K562 (cell line): ENCODE measurements at regions not wholly inside any gene's neighbourhood (a gene's known extent, or its start where the extent isn't known, plus 50 kb on each side); places are given as distances from the start of the nearest gene placed in this dataset.

Experiments used
- ATAC-seq: fragments of 200-7000 bp; cut with Tn5 transposase; 3 replicates; pipeline ENCODE4 v1.9.1; 2020; ENCODE audit warnings: moderate library complexity
- BruUV-seq: library from RNA; stranded (reverse); fragments of 400-500 nt; replicated peaks from 2 replicates; lab custom pipeline; 2021; lab: Mats Ljungman, UMichigan
- CTCF ChIA-PET: fragments of 300-600 bp; formaldehyde crosslinking; extraction: SDS; loops from one replicate; lab custom pipeline; 2021; ENCODE audit warnings: low intra/inter-chr PET ratio; lab: Yijun Ruan, JAX
- POLR2A ChIA-PET: fragments of 300-600, 350-650 bp; sonication (Branson Sonifier 250); formaldehyde crosslinking; extraction: SDS; loops from one replicate; lab custom pipeline; 2021; ENCODE audit warnings: antibody characterized with exemption, inconsistent platforms; lab: Yijun Ruan, JAX
- DNase-seq, 4 experiments: peaks; one replicate each; pipeline versions ENCODE4 v3.0.0 to v3.0.0-alpha.2; 2011 to 2018; ENCODE audit warnings: low spot score in 3 of 4, mixed read lengths in 3 of 4; ENCODE audit errors: extremely low read depth in 1 of 4
- FAIRE-seq: peaks from 2 replicates; lab custom pipeline; 2011; peaks lifted over from hg19 to GRCh38; lab: Jason Lieb, UNC
- H2AFZ ChIP-seq: 2 replicates; pipeline ENCODE4 v1.6.0; 2011; ENCODE audit warnings: low read depth, low read length, control low read depth, inconsistent platforms
- H3K27ac ChIP-seq: fragments of 200-600 bp; 3 replicates; pipeline ENCODE4 v1.8.0; 2011; ENCODE audit warnings: low read depth, mild to moderate bottlenecking, control low read depth, inconsistent platforms, low read length, moderate library complexity, mixed read lengths; ENCODE audit errors: extremely low read depth
- H3K27me3 ChIP-seq, 2 experiments: fragments of 300-600 bp in 1 of 2; 2 replicates in 1 of 2; 3 replicates in 1 of 2; pipeline versions ENCODE4 v1.6.0 to v1.8.0; 2011; ENCODE audit warnings: inconsistent platforms in 2 of 2, low read length in 2 of 2, mild to moderate bottlenecking in 1 of 2, mixed read lengths in 1 of 2, moderate library complexity in 1 of 2; ENCODE audit not compliant: control insufficient read depth in 2 of 2, insufficient read depth in 2 of 2
- H3K36me3 ChIP-seq: fragments of 300-600 bp; 3 replicates; pipeline ENCODE4 v1.8.0; 2011; ENCODE audit warnings: mild to moderate bottlenecking, low read length, inconsistent platforms; ENCODE audit not compliant: control insufficient read depth, insufficient read depth
- H3K4me1 ChIP-seq, 2 experiments: fragments of 200-600 bp in 1 of 2; replicated peaks in 1 of 2; 2 replicates in 1 of 2; 3 replicates in 1 of 2; pipeline versions ENCODE4 v1.5.1 to v1.8.0; 2011; ENCODE audit warnings: inconsistent platforms in 2 of 2, low read length in 2 of 2, mild to moderate bottlenecking in 1 of 2, mixed read lengths in 1 of 2, moderate library complexity in 1 of 2; ENCODE audit not compliant: control insufficient read depth in 2 of 2, insufficient read depth in 2 of 2
- H3K4me2 ChIP-seq: 2 replicates; pipeline ENCODE4 v1.6.1; 2011; ENCODE audit warnings: low read length, control low read depth, inconsistent platforms, mixed read lengths; ENCODE audit not compliant: insufficient read depth
- H3K4me3 ChIP-seq: fragments of 200-600 bp; sonication (generic), shearing (Covaris generic); 2 replicates; pipeline ENCODE4 v1.5.1; 2016; ENCODE audit warnings: control low read depth, inconsistent platforms
- H3K79me2 ChIP-seq: fragments of 200-600 bp; 3 replicates; pipeline ENCODE4 v1.8.0; 2011; ENCODE audit warnings: low read length, inconsistent platforms; ENCODE audit not compliant: control insufficient read depth, insufficient read depth
- H3K9ac ChIP-seq, 2 experiments: 2 replicates each; pipeline versions ENCODE4 v1.6.0 to v1.6.1; 2011; ENCODE audit warnings: low read depth in 2 of 2, low read length in 2 of 2, control low read depth in 1 of 2, inconsistent platforms in 1 of 2, mild to moderate bottlenecking in 1 of 2, mixed read lengths in 1 of 2; ENCODE audit not compliant: insufficient read depth in 1 of 2
- H3K9me1 ChIP-seq: one replicate; pipeline ENCODE4 v1.6.0; 2011; ENCODE audit warnings: inconsistent platforms, mild to moderate bottlenecking, low read length, moderate library complexity; ENCODE audit not compliant: control insufficient read depth, insufficient read depth
- H3K9me3 ChIP-seq: replicated peaks from 2 replicates; pipeline ENCODE4 v1.5.1; 2011; ENCODE audit warnings: low read depth, low read length, inconsistent platforms; ENCODE audit not compliant: control insufficient read depth, insufficient read depth
- H4K20me1 ChIP-seq: replicated peaks from 2 replicates; pipeline ENCODE4 v1.6.1; 2011; ENCODE audit warnings: low read length, inconsistent platforms, mixed read lengths; ENCODE audit not compliant: control insufficient read depth, insufficient read depth
- BRF2 ChIP-seq: IDR thresholded peaks from 3 replicates; pipeline ENCODE4 v1.6.1; 2011; ENCODE audit warnings: borderline replicate concordance, mild to moderate bottlenecking; ENCODE audit not compliant: insufficient read length, insufficient read depth
- CBFB ChIP-seq: sonication (generic); formaldehyde crosslinking; IDR thresholded peaks from 2 replicates; pipeline ENCODE4 v1.4.0; 2020; ENCODE audit warnings: mild to moderate bottlenecking, missing genetic modification reagents
- CSDE1 ChIP-seq, 2 experiments: fragments of 450-650 bp; IDR thresholded peaks; 2 replicates each; pipeline ENCODE4 v1.6.1; 2016; ENCODE audit warnings: mild to moderate bottlenecking in 1 of 2
- CTBP1 ChIP-seq: fragments of 450-650 bp; IDR thresholded peaks from 2 replicates; pipeline ENCODE4 v1.6.1; 2016; ENCODE audit warnings: borderline replicate concordance
- LCOR ChIP-seq: sonication (generic); formaldehyde crosslinking; IDR thresholded peaks from 2 replicates; pipeline ENCODE4 v1.8.0; 2022; ENCODE audit warnings: mild to moderate bottlenecking, missing genetic modification reagents
- NFIC ChIP-seq: fragments of 450-650 bp; IDR thresholded peaks from 2 replicates; pipeline ENCODE4 v1.6.1; 2017; ENCODE audit warnings: mild to moderate bottlenecking, inconsistent platforms
- RFX5 ChIP-seq: IDR thresholded peaks from 2 replicates; pipeline ENCODE4 v1.6.1; 2011; ENCODE audit warnings: low read depth, mild to moderate bottlenecking, improper control_type of control experiment, low read length
- SNRNP70 ChIP-seq: fragments of 200-400 bp; formaldehyde crosslinking; optimal IDR thresholded peaks from 2 replicates; pipeline ENCODE3; 2017; ENCODE audit warnings: low read depth, low read length
- STAG1 ChIP-seq: sonication (generic); formaldehyde crosslinking; IDR thresholded peaks from 2 replicates; pipeline ENCODE4 v1.5.0; 2020; ENCODE audit warnings: missing genetic modification reagents, borderline replicate concordance
- ZNF436 ChIP-seq: fragments of 250-450, 450-650 bp; sonication (Bioruptor Pico); formaldehyde crosslinking; IDR thresholded peaks from 2 replicates; pipeline ENCODE4 v1.7.0; 2020; ENCODE audit warnings: mild to moderate bottlenecking
- WGBS: fragments of 100-300 bp; shearing (Covaris generic); methylation state at CpG from one replicate; pipeline ENCODE4 v1.1.6; 2016; ENCODE audit warnings: low coverage, mixed read lengths; ENCODE audit not compliant: insufficient coverage; ENCODE audit errors: missing lambda C conversion rate; 5-methylcytosine and 5-hydroxymethylcytosine counted together
- in situ Hi-C: fragments of 300-500 bp; cut with MboI; formaldehyde crosslinking; loops from 4 replicates; pipeline ENCODE4 v1.15.0; 2018; ENCODE audit warnings: inconsistent platforms, mixed read lengths
- intact Hi-C: fragments of 100-400 bp; cut with micrococcal nuclease; formaldehyde crosslinking; loops from 2 replicates; pipeline ENCODE4 v1.14.2; 2022

GRCh38 chr10:94059178-94059883 lies 65.6 kb downstream of the PLCE1 start:
- ATAC-seq (no peak), FAIRE-seq (no peak)
- no peak overlapping the region for H3K9ac ChIP-seq

GRCh38 chr10:94061026-94061425 lies 67.3 kb downstream of the PLCE1 start:
- H3K27ac ChIP-seq, result no peak overlapping the region
- no peak overlapping the region for H3K4me2 ChIP-seq
- H3K4me3 ChIP-seq, result no peak overlapping the region
- no peaks in the 10 kb centered on the region for H4K20me1 ChIP-seq
- FAIRE-seq, result no peak
- 0% methylated on average over 2 of the region's 2 CpGs for WGBS
- no peak for ATAC-seq
- in situ Hi-C loops, result no loop called here
- H3K9ac ChIP-seq, result no peak overlapping the region
- CTCF ChIA-PET, result no interaction called here
- no peaks in the 10 kb centered on the region for H3K79me2 ChIP-seq
- H3K4me1 ChIP-seq, result no peaks in the 10 kb centered on the region
- no peak overlapping the region for H2AFZ ChIP-seq
- BruUV-seq, result no TSS peak
- no peaks in the 10 kb centered on the region for H3K9me1 ChIP-seq
- POLR2A ChIA-PET, result interaction anchor here (0.6 kb wide), 1 partner anchor 70 kb away, joined by 3 read pairs; no protein-coding TSS in a partner anchor
- no peak for DNase-seq
- H3K9me3 ChIP-seq, result no peaks in the 10 kb centered on the region
- no peak for TF ChIP-seq NFIC
- no peak for TF ChIP-seq LCOR (CRISPR knock-in tag)
- TF ChIP-seq SNRNP70, result no peak
- TF ChIP-seq CSDE1 (IDR thresholded peaks at IDR 0.05), result no peak
- TF ChIP-seq BRF2, result no peak
- no peak for TF ChIP-seq STAG1 (CRISPR knock-in tag)
- TF ChIP-seq RFX5, result no peak
- no peak for TF ChIP-seq ZNF436 (CRISPR knock-in tag)
- TF ChIP-seq CTBP1, result no peak
- H3K27me3 ChIP-seq, result no peaks in the 10 kb centered on the region
- H3K36me3 ChIP-seq, result no peaks in the 10 kb centered on the region
- intact Hi-C loops, result no loop called here

More at GRCh38 chr10:94059178-94059883, 65.6 kb downstream of the PLCE1 start:
- H3K4me2 ChIP-seq, result no peak overlapping the region
- H3K4me1 ChIP-seq, result no peaks in the 10 kb centered on the region
- TF ChIP-seq CBFB, result no peak
- TF ChIP-seq CTBP1, result no peak
- ChIA-PET POLR2A (no interaction called here), CTCF (no interaction called here)
- no peak overlapping the region for H3K27ac ChIP-seq
- H3K36me3 ChIP-seq, result no peaks in the 10 kb centered on the region
- no peak overlapping the region for H3K4me3 ChIP-seq
- H4K20me1 ChIP-seq, result no peaks in the 10 kb centered on the region
- H3K9me1 ChIP-seq, result no peaks in the 10 kb centered on the region
- BruUV-seq, result no TSS peak
- 0% methylated on average over 3 of the region's 3 CpGs for WGBS
- H3K27me3 ChIP-seq, result no peaks in the 10 kb centered on the region
- H3K9me3 ChIP-seq, result no peaks in the 10 kb centered on the region
- no peak overlapping the region for H2AFZ ChIP-seq
- intact Hi-C loops, result no loop called here
- in situ Hi-C loops, result no loop called here
- H3K79me2 ChIP-seq, result no peaks in the 10 kb centered on the region
- no peak for DNase-seq
